Psoas muscle (tissue), 7 donors: ENCODE measurements at regions not wholly inside any gene's neighbourhood (a gene's known extent, or its start where the extent isn't known, plus 50 kb on each side); places are given as distances from the start of the nearest gene placed in this dataset.

Source experiments
- ATAC-seq, 4 donors: fragments of 200-7000 bp; cut with Tn5 transposase; one replicate each; pipeline ENCODE4 v1.9.1; 2020; ENCODE audit warnings: moderate library complexity in 3 of 4, mild to moderate bottlenecking in 2 of 4
- DNase-seq, 2 donors: peaks; one replicate each; pipeline ENCODE4 v3.0.0-alpha.2; 2020
- H3K27ac ChIP-seq: fragments of 200-600 bp; one replicate; pipeline ENCODE4 v1.8.0; 2022
- H3K27me3 ChIP-seq, 3 donors: fragments of 200-600 bp in 1 of 3; one replicate each; pipeline versions ENCODE4 v1.6.1 to v1.8.0; 2013 to 2022; ENCODE audit warnings: low read length in 2 of 3, mild to moderate bottlenecking in 2 of 3, moderate library complexity in 1 of 3; ENCODE audit not compliant: insufficient read depth in 3 of 3
- H3K36me3 ChIP-seq, 2 donors: fragments of 200-600 bp in 1 of 2; one replicate each; pipeline versions ENCODE4 v1.6.1 to v1.8.0; 2013 to 2022; ENCODE audit warnings: low read depth in 1 of 2, mild to moderate bottlenecking in 1 of 2, moderate library complexity in 1 of 2; ENCODE audit not compliant: insufficient read depth in 1 of 2
- H3K4me1 ChIP-seq: fragments of 200-600 bp; one replicate; pipeline ENCODE4 v1.8.0; 2022
- H3K4me3 ChIP-seq: fragments of 200-600 bp; one replicate; pipeline ENCODE4 v1.8.0; 2022; ENCODE audit warnings: mild to moderate bottlenecking
- H3K9me3 ChIP-seq: fragments of 200-600 bp; one replicate; pipeline ENCODE4 v1.8.0; 2022
- CTCF ChIP-seq: fragments of 200-600 bp; IDR thresholded peaks from one replicate; pipeline ENCODE4 v1.8.0; 2022; ENCODE audit warnings: antibody characterized with exemption
- WGBS, 3 donors: extraction: QIAGEN DNeasy Blood & Tissue Kit; methylation state at CpG; one replicate each; pipeline versions ENCODE4 v1.1.6 to v1.1.7; 2013; 5-methylcytosine and 5-hydroxymethylcytosine counted together
- intact Hi-C, 2 donors: fragments of 100-400 bp; cut with DNase I; formaldehyde crosslinking; loops; one replicate each; pipeline versions ENCODE4 v1.11.0 to v1.14.2; 2022
- donor health status: healthy with polysubstance abuse.
- donor health status: DM: no; HTN: no; CAD: no; lungs with moderate emphysema.
- donor health status: Bipolar disorder and iron deficiency.
- donor health status: healthy.
- donor health status: DM: yes; HTN: yes; CAD: no.
- donor health status: DM: no; HTN: no; CAD: no.
- donor health status: DM: yes; HTN: yes; CAD: no.

GRCh38 chr11:119797123-119797611 lies 68.2 kb upstream of the NECTIN1 start:
- Histone ChIP-seq H3K27me3 (peaks cover 0 to 26% (median 0%) of the 10 kb centered on the region in 3 donors), H3K4me1 (no peaks in the 10 kb centered on the region), H3K27ac (no peak overlapping the region), H3K9me3 (no peaks in the 10 kb centered on the region), H3K36me3 (no peaks in the 10 kb centered on the region), H3K4me3 (no peak overlapping the region)
- no peak for TF ChIP-seq CTCF
- intact Hi-C loops = no loop called here
- DNase-seq = no peak
- ATAC-seq = no peak
- 48 to 64% (median 56%) methylated on average over 12 of the region's 12 CpGs for WGBS, 3 donors

GRCh38 chr11:119796363-119797060 lies 67.5 kb upstream of the NECTIN1 start:
- intact Hi-C loops = no loop called here
- Histone ChIP-seq H3K4me3 (no peak overlapping the region), H3K9me3 (no peaks in the 10 kb centered on the region), H3K36me3 (no peaks in the 10 kb centered on the region), H3K4me1 (no peaks in the 10 kb centered on the region), H3K27ac (no peak overlapping the region), H3K27me3 (peaks cover 0 to 26% (median 0%) of the 10 kb centered on the region in 3 donors)
- ATAC-seq (no peak), DNase-seq (no peak)
- WGBS, 3 donors = 56 to 69% (median 59%) methylated on average over 8 of the region's 8 CpGs
- no peak for TF ChIP-seq CTCF

GRCh38 chr11:119795690-119796089 lies 66.7 kb upstream of the NECTIN1 start:
- H3K27ac ChIP-seq = no peak overlapping the region
- DNase-seq (no peak), ATAC-seq (no peak)
- H3K27me3 ChIP-seq = peaks cover 0 to 26% (median 0%) of the 10 kb centered on the region in 3 donors
- H3K4me3 ChIP-seq = no peak overlapping the region
- 93 to 95% (median 93%) methylated on average over 5 of the region's 5 CpGs for WGBS, 3 donors
- no peaks in the 10 kb centered on the region for H3K4me1 ChIP-seq
- TF ChIP-seq CTCF = no peak
- no peaks in the 10 kb centered on the region for H3K9me3 ChIP-seq
- no peaks in the 10 kb centered on the region for H3K36me3 ChIP-seq
- intact Hi-C loops = no loop called here

GRCh38 chr11:119795231-119795630 lies 66.2 kb upstream of the NECTIN1 start:
- DNase-seq = no peak
- no peak for TF ChIP-seq CTCF
- intact Hi-C loops = no loop called here

More at GRCh38 chr11:119795231-119795630, 66.2 kb upstream of the NECTIN1 start:
- H3K36me3 ChIP-seq = no peaks in the 10 kb centered on the region
- H3K4me3 ChIP-seq = no peak overlapping the region
- no peak overlapping the region for H3K27ac ChIP-seq
- no peaks in the 10 kb centered on the region for H3K9me3 ChIP-seq
- no peaks in the 10 kb centered on the region for H3K4me1 ChIP-seq
- H3K27me3 ChIP-seq = peaks cover 0 to 26% (median 0%) of the 10 kb centered on the region in 3 donors
- ATAC-seq = no peak
- WGBS, 3 donors = 82 to 86% (median 84%) methylated on average over 12 of the region's 12 CpGs
